Mucosa of descending colon (tissue), 3 donors: ENCODE measurements at regions not wholly inside any gene's neighbourhood (a gene's known extent, or its start where the extent isn't known, plus 50 kb on each side); places are given as distances from the start of the nearest gene placed in this dataset.
"Not testable (repeated sequence)": the region's sequence is repeated elsewhere in the genome, so short reads cannot be mapped to it uniquely, and the experiment has no call there.

ENCODE experiments used
- ATAC-seq: fragments of 200-7000 bp; cut with Tn5 transposase; one replicate; pipeline ENCODE4 v1.9.1; 2020; ENCODE audit warnings: mild to moderate bottlenecking, moderate library complexity
- DNase-seq, 3 donors: peaks; one replicate each; pipeline ENCODE4 v3.0.0-alpha.2; 2020
- H3K36me3 ChIP-seq: fragments of 200-600 bp; one replicate; pipeline ENCODE4 v1.8.0; 2021; ENCODE audit warnings: low read depth, mild to moderate bottlenecking
- H3K4me1 ChIP-seq: fragments of 200-600 bp; one replicate; pipeline ENCODE4 v1.8.0; 2021; ENCODE audit warnings: low read depth, mild to moderate bottlenecking
- H3K4me3 ChIP-seq: fragments of 200-600 bp; one replicate; pipeline ENCODE4 v1.8.0; 2021; ENCODE audit warnings: mild to moderate bottlenecking
- H3K9me3 ChIP-seq: fragments of 200-600 bp; one replicate; pipeline ENCODE4 v1.8.0; 2021; ENCODE audit warnings: mild to moderate bottlenecking
- intact Hi-C, 2 donors: fragments of 100-400 bp; cut with DNase I in 1 of 2; cut with micrococcal nuclease in 1 of 2; formaldehyde crosslinking; loops; one replicate each; pipeline versions ENCODE4 v1.11.0 to v1.11.1; 2022; cut with DNase I, micrococcal nuclease
- TF ChIP-seq, protein P1 (sequence below): fragments of 200-600 bp; IDR thresholded peaks from one replicate; pipeline ENCODE4 v1.8.0; 2022; ENCODE audit warnings: antibody characterized with exemption, mild to moderate bottlenecking
- donor health status: DM: no; HTN: no; CAD: no; lungs with moderate emphysema.
- donor health status: DM: no; HTN: no; CAD: no.
- donor health status: DM: no; HTN: yes; CAD: no.

DNA sequence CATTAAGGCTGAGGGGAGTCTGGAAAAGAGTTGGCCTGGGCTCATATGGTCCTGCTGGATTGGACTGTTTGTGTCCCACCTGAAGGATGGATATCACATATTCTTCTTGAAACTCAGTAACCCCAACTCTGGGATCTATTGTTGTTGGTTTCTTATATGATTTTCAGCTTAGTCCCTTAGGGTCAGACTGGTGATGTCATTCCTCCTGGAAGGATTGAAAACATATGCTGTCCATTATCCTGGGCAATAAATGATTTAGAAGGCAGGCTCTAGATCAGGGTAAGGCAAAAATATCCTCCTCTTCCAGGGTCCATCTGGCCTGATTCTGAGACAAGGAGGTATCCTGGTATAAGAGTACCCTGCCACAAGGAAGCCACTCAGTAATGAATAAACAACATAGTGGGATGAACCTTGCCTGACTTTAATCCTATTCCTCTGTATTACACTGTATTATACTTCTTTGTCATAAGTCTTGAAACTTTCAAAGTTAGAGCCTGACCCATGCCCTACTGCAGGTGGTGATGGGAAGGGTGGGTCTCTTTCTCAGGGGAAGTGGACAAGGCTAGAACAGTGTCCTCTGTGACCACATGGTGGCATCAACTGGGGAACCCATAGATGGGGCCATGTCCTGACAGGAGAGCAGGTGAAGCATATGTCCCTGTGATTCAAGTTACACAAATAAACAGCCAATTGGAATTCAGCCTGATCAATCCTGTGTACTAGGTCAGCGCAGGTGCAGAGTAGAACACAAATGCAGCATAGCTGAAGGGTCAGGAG, 454.4 kb upstream of the TRPC7 start:
- DNase-seq (no peak), ATAC-seq (no peak)
- H3K4me3 ChIP-seq, result no peak overlapping the region
- intact Hi-C loops, result no loop called here
- H3K9me3 ChIP-seq, result no peaks in the 10 kb centered on the region
- no peaks in the 10 kb centered on the region for H3K36me3 ChIP-seq
- TF ChIP-seq, protein P1, sequence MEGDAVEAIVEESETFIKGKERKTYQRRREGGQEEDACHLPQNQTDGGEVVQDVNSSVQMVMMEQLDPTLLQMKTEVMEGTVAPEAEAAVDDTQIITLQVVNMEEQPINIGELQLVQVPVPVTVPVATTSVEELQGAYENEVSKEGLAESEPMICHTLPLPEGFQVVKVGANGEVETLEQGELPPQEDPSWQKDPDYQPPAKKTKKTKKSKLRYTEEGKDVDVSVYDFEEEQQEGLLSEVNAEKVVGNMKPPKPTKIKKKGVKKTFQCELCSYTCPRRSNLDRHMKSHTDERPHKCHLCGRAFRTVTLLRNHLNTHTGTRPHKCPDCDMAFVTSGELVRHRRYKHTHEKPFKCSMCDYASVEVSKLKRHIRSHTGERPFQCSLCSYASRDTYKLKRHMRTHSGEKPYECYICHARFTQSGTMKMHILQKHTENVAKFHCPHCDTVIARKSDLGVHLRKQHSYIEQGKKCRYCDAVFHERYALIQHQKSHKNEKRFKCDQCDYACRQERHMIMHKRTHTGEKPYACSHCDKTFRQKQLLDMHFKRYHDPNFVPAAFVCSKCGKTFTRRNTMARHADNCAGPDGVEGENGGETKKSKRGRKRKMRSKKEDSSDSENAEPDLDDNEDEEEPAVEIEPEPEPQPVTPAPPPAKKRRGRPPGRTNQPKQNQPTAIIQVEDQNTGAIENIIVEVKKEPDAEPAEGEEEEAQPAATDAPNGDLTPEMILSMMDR, result no peak
- H3K4me1 ChIP-seq, result no peaks in the 10 kb centered on the region

DNA sequence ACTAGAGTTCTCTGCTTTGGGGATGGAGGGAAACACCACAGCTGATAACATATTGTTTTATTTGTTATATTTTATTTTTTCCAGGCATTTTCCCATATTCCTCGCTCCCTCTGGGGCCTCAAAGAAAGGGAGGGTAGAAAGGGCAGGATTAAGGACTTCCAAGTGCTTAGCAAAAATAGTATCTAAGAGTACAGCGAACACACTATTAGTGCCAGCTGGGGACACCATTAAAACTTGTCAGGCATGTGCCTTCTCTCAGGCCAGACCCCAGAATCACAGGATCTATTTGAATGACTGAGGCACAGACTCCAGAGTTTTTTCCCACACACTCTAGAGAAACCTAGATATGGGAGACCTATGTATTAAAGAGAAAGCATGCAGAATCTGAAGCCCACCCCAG, 451.0 kb upstream of the TRPC7 start:
- no peak for ATAC-seq
- no peak overlapping the region for H3K4me3 ChIP-seq
- H3K36me3 ChIP-seq, result no peaks in the 10 kb centered on the region
- no peaks in the 10 kb centered on the region for H3K4me1 ChIP-seq
- DNase-seq, result no peak
- TF ChIP-seq, protein P1, result no peak
- no peaks in the 10 kb centered on the region for H3K9me3 ChIP-seq
- intact Hi-C loops, result no loop called here

DNA sequence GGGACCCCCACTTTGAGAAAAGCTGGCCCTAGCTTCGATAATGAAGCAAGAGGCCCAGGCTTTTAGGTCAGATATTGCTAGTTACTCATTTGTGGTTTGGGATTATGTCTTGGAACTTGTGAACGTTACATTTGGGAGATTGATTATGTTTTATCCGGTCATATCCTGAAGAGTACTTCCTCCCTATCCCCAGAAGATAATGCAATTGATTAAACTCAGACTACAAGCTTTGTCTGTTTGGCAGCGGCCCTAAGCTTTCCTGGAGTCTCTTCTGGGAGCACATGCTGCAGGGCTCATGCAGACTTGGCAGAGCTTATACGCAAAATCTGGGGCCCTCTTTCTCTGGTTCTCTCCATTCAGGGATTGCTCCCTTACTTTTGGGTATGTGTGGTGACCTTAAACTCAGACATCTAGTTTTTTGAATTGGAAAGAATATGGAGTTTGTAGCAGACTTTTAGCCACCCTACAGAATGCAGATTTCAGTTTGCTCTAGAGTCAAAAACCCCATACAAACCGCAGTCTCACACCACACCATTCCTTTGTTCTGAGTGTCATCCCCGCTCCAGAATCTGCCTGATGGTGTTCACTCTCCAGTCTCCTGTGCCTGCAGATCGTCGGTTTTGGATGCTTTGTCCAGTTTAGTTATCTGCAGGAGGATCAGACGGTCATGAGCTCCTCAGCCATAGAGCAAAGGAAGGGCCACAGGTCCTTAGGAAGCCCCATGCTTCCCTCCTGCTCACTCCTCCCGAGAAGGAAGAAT, 449.5 kb upstream of the TRPC7 start:
- no peaks in the 10 kb centered on the region for H3K36me3 ChIP-seq
- DNase-seq (no peak), ATAC-seq (no peak)
- intact Hi-C loops, result no loop called here
- no peak overlapping the region for H3K4me3 ChIP-seq
- TF ChIP-seq, protein P1, result no peak
- no peaks in the 10 kb centered on the region for H3K4me1 ChIP-seq
- H3K9me3 ChIP-seq, result no peaks in the 10 kb centered on the region

DNA sequence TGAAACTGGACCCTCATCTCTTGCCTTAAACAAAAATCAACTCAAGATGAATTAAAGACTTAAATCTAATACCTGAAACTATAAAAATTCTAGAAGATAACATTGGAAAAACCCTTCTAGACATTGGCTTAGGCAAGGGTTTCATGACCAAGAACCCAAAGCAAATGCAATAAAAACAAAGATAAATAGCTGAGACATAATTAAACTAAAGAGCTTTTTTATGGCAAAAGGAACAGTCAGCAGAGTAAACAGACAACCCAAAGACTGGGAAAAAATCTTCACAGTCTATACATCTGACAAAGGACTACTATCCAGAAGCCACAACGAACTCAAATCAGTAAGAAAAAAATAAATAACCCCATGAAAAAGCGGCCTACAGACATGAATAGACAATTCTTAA, 446.9 kb upstream of the TRPC7 start:
- intact Hi-C loops, H3K4me3 ChIP-seq, H3K9me3 ChIP-seq, H3K4me1 ChIP-seq, ATAC-seq, DNase-seq, H3K36me3 ChIP-seq: not testable (repeated sequence)

DNA sequence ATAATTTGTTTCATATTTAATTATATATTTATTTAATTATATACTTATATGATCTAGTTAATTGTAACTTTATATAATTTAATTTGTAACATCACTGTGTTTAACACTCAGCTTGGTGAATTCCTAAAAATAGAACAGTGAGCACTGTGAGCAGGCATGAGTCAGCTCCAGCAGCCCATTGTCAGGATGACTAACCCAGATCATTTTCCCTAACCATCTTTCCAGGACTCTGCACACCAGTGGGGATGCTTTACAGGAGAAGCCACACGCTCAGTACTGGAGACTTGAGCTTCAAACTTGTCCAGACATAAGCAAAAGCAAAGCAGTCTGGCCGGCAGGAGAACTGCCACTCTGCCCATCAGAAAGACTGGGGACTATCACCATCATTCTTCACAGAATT, 446.2 kb upstream of the TRPC7 start:
- no peak for ATAC-seq

DNA sequence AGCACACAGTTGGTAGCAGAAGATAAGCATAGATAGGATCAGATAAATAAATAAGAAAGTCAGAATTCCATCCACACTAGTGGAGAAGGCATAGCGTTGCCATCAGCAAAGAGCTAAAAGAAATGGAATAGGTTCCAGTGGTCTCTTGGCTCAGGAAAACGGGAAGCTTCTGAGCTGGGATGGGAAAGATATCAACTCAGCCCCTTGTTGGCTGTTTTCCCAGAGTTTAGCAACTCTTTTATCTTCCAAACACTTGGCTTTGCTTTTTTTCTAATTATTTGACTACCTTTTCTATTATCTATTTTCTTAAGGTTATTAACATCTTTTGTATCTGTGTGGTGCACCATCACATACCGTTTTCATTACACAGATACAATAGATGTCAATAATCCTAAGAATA, 445.7 kb upstream of the TRPC7 start:
- intact Hi-C loops, result no loop called here
- DNase-seq (no peak), ATAC-seq (no peak)
- Histone ChIP-seq H3K36me3 (no peaks in the 10 kb centered on the region), H3K9me3 (no peaks in the 10 kb centered on the region), H3K4me1 (no peaks in the 10 kb centered on the region), H3K4me3 (no peak overlapping the region)
- TF ChIP-seq, protein P1, result no peak

More for the DNA sequence above, 446.2 kb upstream of the TRPC7 start:
- Histone ChIP-seq H3K4me1 (no peaks in the 10 kb centered on the region), H3K4me3 (no peak overlapping the region), H3K9me3 (no peaks in the 10 kb centered on the region), H3K36me3 (no peaks in the 10 kb centered on the region)
- DNase-seq, result no peak
- TF ChIP-seq, protein P1, result no peak
- intact Hi-C loops, result no loop called here
